T-helper 1 cell treated with Interleukin-12 subunit alpha and Interleukin-12 subunit beta and Interleukin-4 antibody, amounts not matched to agents 30 ng/mL and 1 ng/mL, for 36 hours (primary cell): ENCODE measurements at regions not wholly inside any gene's neighbourhood (a gene's known extent, or its start where the extent isn't known, plus 50 kb on each side); places are given as distances from the start of the nearest gene placed in this dataset.

Experiments used
- intact Hi-C: fragments of 100-400 bp; cut with micrococcal nuclease; formaldehyde crosslinking; loops from one replicate; pipeline ENCODE4 v1.15.1; 2024

GRCh38 chr13:79674765-79675515, 194.0 kb downstream of the NDFIP2 start:
- intact Hi-C loops = no loop called here

- intact Hi-C loops = no loop called here
Observed at GRCh38 chr13:79673993-79674377, 193.0 kb downstream of the NDFIP2 start.

- intact Hi-C loops = no loop called here
Observed at GRCh38 chr13:79673310-79673992, 192.5 kb downstream of the NDFIP2 start.

- intact Hi-C loops = no loop called here
Observed at GRCh38 chr13:79671420-79671819, 190.5 kb downstream of the NDFIP2 start.

GRCh38 chr13:79668201-79668752, 187.3 kb downstream of the NDFIP2 start:
- intact Hi-C loops = no loop called here

- intact Hi-C loops = no loop called here
Observed at GRCh38 chr13:79667771-79668170, 186.8 kb downstream of the NDFIP2 start.

- intact Hi-C loops = no loop called here
Observed at GRCh38 chr13:79663977-79664636, 183.2 kb downstream of the NDFIP2 start.

- intact Hi-C loops = no loop called here
Observed at GRCh38 chr13:79663435-79663834, 182.5 kb downstream of the NDFIP2 start.

GRCh38 chr13:79662882-79663281, 181.9 kb downstream of the NDFIP2 start:
- intact Hi-C loops = no loop called here

- intact Hi-C loops = no loop called here
Observed at GRCh38 chr13:79660361-79660760, 179.4 kb downstream of the NDFIP2 start.

- intact Hi-C loops = no loop called here
Observed at GRCh38 chr13:79659121-79659521, 178.2 kb downstream of the NDFIP2 start.

- intact Hi-C loops = no loop called here
Observed at GRCh38 chr13:79658333-79658975, 177.5 kb downstream of the NDFIP2 start.

- intact Hi-C loops = no loop called here
Observed at GRCh38 chr13:79655509-79655908, 174.6 kb downstream of the NDFIP2 start.

- intact Hi-C loops = no loop called here
Observed at GRCh38 chr13:79654520-79654919, 173.6 kb downstream of the NDFIP2 start.

GRCh38 chr13:79650688-79651087, 169.7 kb downstream of the NDFIP2 start:
- intact Hi-C loops = no loop called here

- intact Hi-C loops = no loop called here
Observed at GRCh38 chr13:79648191-79648590, 167.2 kb downstream of the NDFIP2 start.

- intact Hi-C loops = no loop called here
Observed at GRCh38 chr13:79647533-79647932, 166.6 kb downstream of the NDFIP2 start.

GRCh38 chr13:79646880-79647279, 165.9 kb downstream of the NDFIP2 start:
- intact Hi-C loops = no loop called here

GRCh38 chr13:79645569-79645968, 164.6 kb downstream of the NDFIP2 start:
- intact Hi-C loops = no loop called here

- intact Hi-C loops = no loop called here
Observed at GRCh38 chr13:79642596-79642995, 161.6 kb downstream of the NDFIP2 start.

GRCh38 chr13:79637133-79637763, 156.3 kb downstream of the NDFIP2 start:
- intact Hi-C loops = no loop called here
